ENCODE measurements at regions not wholly inside any gene's neighbourhood (a gene's known extent, or its start where the extent isn't known, plus 50 kb on each side); places are given as distances from the start of the nearest gene placed in this dataset.
"Not testable (repeated sequence)": the region's sequence is repeated elsewhere in the genome, so short reads cannot be mapped to it uniquely, and the experiment has no call there.

GRCh38 chrX:53757181-53757580 is 70.7 kb upstream of the HUWE1 start:
- POLR2A ChIA-PET: interaction anchor here (0.7 kb wide), 1 partner anchor 70 kb away, joined by 11 read pairs; the partner anchor contains the start of gene HUWE1

GRCh38 chrX:53746718-53747117 is 60.2 kb upstream of the HUWE1 start:
- ChIA-PET CTCF (no interaction called here), POLR2A (no interaction called here)
- no TSS peak for BruUV-seq (replicated peaks)
- no peaks in the 10 kb centered on the region for H3K4me1 ChIP-seq (ENCODE audit: control insufficient read depth, insufficient read depth, low read length)
- in situ Hi-C loops (cut with HindIII; ENCODE audit: low pct_unique_long_range_greater_than_20kb, low sequenced_read_pairs) (no loop called here), intact Hi-C loops (cut with micrococcal nuclease; ENCODE audit: unreplicated experiment) (no loop called here)
- H3K36me3 ChIP-seq (ENCODE audit: control insufficient read depth, insufficient read depth, low read length): no peaks in the 10 kb centered on the region
- no peaks in the 10 kb centered on the region for H3K27me3 ChIP-seq (ENCODE audit: control insufficient read depth, insufficient read depth, low read length)
- ATAC-seq: no peak
- DNase-seq (ENCODE audit: low read depth, low spot score): no peak
- no peaks in the 10 kb centered on the region for H3K9me3 ChIP-seq (ENCODE audit: control insufficient read depth, insufficient read depth, low read depth, low read length)
- TF ChIP-seq REST (IDR thresholded peaks at IDR 0.05; ENCODE audit: insufficient read depth in 1 of 2, low read depth in 2 of 2, low read length in 1 of 2): no peak
- TF ChIP-seq CTCF (IDR thresholded peaks at IDR 0.05): no peak
- TF ChIP-seq TCF7L2 (IDR thresholded peaks at IDR 0.05; ENCODE audit: low read depth, low read length): no peak
- no peak for TF ChIP-seq SIN3A (IDR thresholded peaks at IDR 0.05; ENCODE audit: borderline replicate concordance, insufficient read depth, low read depth, low read length)
- TF ChIP-seq POLR2AphosphoS5 (IDR thresholded peaks at IDR 0.05; ENCODE audit: low read depth, low read length): no peak
- no peak overlapping the region for H3K27ac ChIP-seq (ENCODE audit: low read length)
- no peak overlapping the region for H3K4me3 ChIP-seq (ENCODE audit: low read depth in 2 of 2, low read length in 2 of 2)

More at GRCh38 chrX:53757181-53757580, 70.7 kb upstream of the HUWE1 start:
- ATAC-seq; H3K9me3 ChIP-seq (ENCODE audit: control insufficient read depth, insufficient read depth, low read depth, low read length); intact Hi-C loops (cut with micrococcal nuclease; ENCODE audit: unreplicated experiment); H3K4me3 ChIP-seq (ENCODE audit: low read depth in 2 of 2, low read length in 2 of 2); H3K36me3 ChIP-seq (ENCODE audit: control insufficient read depth, insufficient read depth, low read length); CTCF ChIA-PET; DNase-seq (ENCODE audit: low read depth, low spot score); BruUV-seq (replicated peaks); H3K27ac ChIP-seq (ENCODE audit: low read length); H3K4me1 ChIP-seq (ENCODE audit: control insufficient read depth, insufficient read depth, low read length); in situ Hi-C loops (cut with HindIII; ENCODE audit: low pct_unique_long_range_greater_than_20kb, low sequenced_read_pairs); H3K27me3 ChIP-seq (ENCODE audit: control insufficient read depth, insufficient read depth, low read length): not testable (repeated sequence)

- Histone ChIP-seq H3K4me1 (ENCODE audit: control insufficient read depth, insufficient read depth, low read length) (no peaks in the 10 kb centered on the region), H3K27me3 (ENCODE audit: control insufficient read depth, insufficient read depth, low read length) (no peaks in the 10 kb centered on the region; the same call in 1 of the 2 replicates), H3K4me3 (ENCODE audit: low read depth in 2 of 2, low read length in 2 of 2) (no peak overlapping the region), H3K36me3 (ENCODE audit: control insufficient read depth, insufficient read depth, low read length) (no peaks in the 10 kb centered on the region), H3K27ac (ENCODE audit: low read length) (no peak overlapping the region), H3K9me3 (ENCODE audit: control insufficient read depth, insufficient read depth, low read depth, low read length) (no peaks in the 10 kb centered on the region)
- ChIA-PET CTCF (no interaction called here), POLR2A (no interaction called here)
- intact Hi-C loops (cut with micrococcal nuclease; ENCODE audit: unreplicated experiment): no loop called here
- no peak for ATAC-seq
- BruUV-seq (replicated peaks): no TSS peak
- DNase-seq (ENCODE audit: low read depth, low spot score): no peak
- in situ Hi-C loops (cut with HindIII; ENCODE audit: low pct_unique_long_range_greater_than_20kb, low sequenced_read_pairs): no loop called here
- TF ChIP-seq TCF7L2 (IDR thresholded peaks at IDR 0.05; ENCODE audit: low read depth, low read length): no peak
- no peak for TF ChIP-seq POLR2AphosphoS5 (IDR thresholded peaks at IDR 0.05; ENCODE audit: low read depth, low read length)
- TF ChIP-seq REST (IDR thresholded peaks at IDR 0.05; ENCODE audit: insufficient read depth in 1 of 2, low read depth in 2 of 2, low read length in 1 of 2): no peak
- TF ChIP-seq CTCF (IDR thresholded peaks at IDR 0.05): no peak
- TF ChIP-seq SIN3A (IDR thresholded peaks at IDR 0.05; ENCODE audit: borderline replicate concordance, insufficient read depth, low read depth, low read length): no peak
Observed at GRCh38 chrX:53743244-53743643, 56.7 kb upstream of the HUWE1 start.
